SK-N-MC (cell line): ENCODE measurements at regions not wholly inside any gene's neighbourhood (a gene's known extent, or its start where the extent isn't known, plus 50 kb on each side); places are given as distances from the start of the nearest gene placed in this dataset.

Source experiments
- DNase-seq: peaks from one replicate; pipeline ENCODE4 v3.0.0-alpha.2; 2011; ENCODE audit warnings: low read depth, low spot score
- H3K27ac ChIP-seq: fragments of 200-600 bp; sonication (generic); 2 replicates; pipeline ENCODE4 v1.5.1; 2016; ENCODE audit warnings: mixed run types
- H3K36me3 ChIP-seq: fragments of 200-600 bp; sonication (generic); 2 replicates; pipeline ENCODE4 v1.6.1; 2017; ENCODE audit warnings: antibody characterized with exemption, low read length, mixed read lengths; ENCODE audit not compliant: insufficient read depth
- H3K4me3 ChIP-seq: fragments of 200-600 bp; sonication (generic); 2 replicates; pipeline ENCODE4 v1.5.1; 2016
- H3K9ac ChIP-seq: fragments of 200-600 bp; sonication (generic); 2 replicates; pipeline ENCODE4 v1.8.0; 2017; ENCODE audit warnings: mixed run types, mixed read lengths; ENCODE audit not compliant: insufficient read length
- H3K9me3 ChIP-seq: fragments of 200-600 bp; sonication (generic); 2 replicates; pipeline ENCODE4 v1.6.1; 2017; ENCODE audit warnings: low read depth, mild to moderate bottlenecking, antibody characterized with exemption, low read length, moderate library complexity, mixed read lengths
- EZH2 ChIP-seq: fragments of 200-600 bp; sonication (generic); IDR thresholded peaks from one replicate; pipeline ENCODE4 v1.6.1; 2017; ENCODE audit warnings: antibody characterized with exemption
- FOXP2 ChIP-seq: optimal IDR thresholded peaks from 2 replicates; pipeline ENCODE3; 2011; ENCODE audit warnings: mild to moderate bottlenecking, moderate library complexity; ENCODE audit not compliant: insufficient read depth; ENCODE audit errors: extremely low read length, control extremely low read depth
- POLR2AphosphoS5 ChIP-seq: IDR thresholded peaks from 2 replicates; pipeline ENCODE4 v1.6.1; 2012; ENCODE audit warnings: mild to moderate bottlenecking, low read depth, low read length, borderline replicate concordance

DNA sequence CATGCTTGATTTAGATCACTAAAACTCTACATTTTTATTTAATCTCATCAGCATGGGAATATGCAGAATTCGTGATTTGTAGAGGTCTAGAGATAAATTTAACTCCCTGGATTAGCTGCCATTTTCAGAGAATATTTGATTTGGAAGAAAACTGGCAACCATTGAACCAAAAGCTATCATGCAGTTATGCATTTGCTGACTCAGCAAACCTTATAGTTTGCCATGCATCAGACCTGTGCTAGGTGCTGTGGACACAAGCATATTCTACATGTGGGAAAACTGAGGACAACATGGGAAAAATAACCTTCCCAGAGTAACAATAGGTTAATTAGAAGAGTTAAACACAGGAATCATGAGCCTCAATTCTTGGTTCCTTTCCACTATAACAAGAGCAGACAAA, 54.7 kb upstream of the TP63 start:
- Histone ChIP-seq H3K9me3 (peaks cover 6% of the 10 kb centered on the region; the same call in 1 of the 2 replicates), H3K9ac (peak overlapping the region; percentile 62), H3K27ac (peak overlapping the region; percentile 93), H3K4me3 (peak overlapping the region; percentile 9; the same call in 1 of the 2 replicates), H3K36me3 (peaks cover 7% of the 10 kb centered on the region; the same call in 1 of the 2 replicates)
- no peak for DNase-seq
- TF ChIP-seq EZH2, result no peak
- no peak for TF ChIP-seq POLR2AphosphoS5
- no peak for TF ChIP-seq FOXP2

DNA sequence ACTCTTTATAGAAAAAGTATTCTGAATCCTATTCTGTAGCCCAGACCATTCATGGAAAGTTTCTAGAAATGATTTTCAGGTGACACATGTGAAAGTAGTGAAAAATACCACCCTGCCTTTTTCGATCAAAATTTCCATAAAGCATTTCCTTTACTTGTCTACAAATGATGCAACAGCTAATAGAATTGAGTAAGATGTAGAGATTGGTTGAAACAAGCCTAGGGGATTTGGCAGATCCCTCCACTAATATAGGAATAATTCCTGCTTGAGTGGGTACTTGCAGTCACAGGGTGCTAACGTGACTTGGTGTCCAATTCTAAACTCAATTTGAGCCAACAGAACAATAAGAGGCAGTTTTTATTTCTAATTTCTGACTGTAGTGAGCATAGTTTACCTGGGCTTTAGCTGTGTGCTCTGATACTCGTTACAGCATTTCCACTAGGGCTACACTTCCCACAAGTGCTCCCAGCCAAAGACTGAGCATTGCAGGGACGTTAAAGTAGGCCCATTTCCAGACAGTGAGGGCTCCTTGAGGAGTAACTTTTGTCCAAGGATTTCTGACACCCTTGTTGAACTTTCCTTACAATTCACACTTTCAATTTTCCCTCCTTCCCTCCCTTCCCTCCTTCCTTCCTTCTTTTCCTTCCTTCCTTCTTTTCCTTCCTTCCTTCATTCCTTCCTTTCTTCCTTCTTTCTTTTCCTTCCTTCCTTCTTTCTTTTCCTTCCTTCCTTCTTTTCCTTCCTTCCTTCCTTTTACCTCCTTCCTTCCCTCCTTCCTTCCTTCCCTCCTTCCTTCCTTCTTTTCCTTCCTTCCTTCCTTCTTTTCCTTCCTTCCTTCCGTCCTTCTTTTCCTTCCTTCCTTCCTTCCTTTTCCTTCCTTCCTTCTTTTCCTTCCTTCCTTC, 53.9 kb upstream of the TP63 start:
- Histone ChIP-seq H3K9ac (peak overlapping the region; percentile 62), H3K9me3 (peaks cover 6% of the 10 kb centered on the region; the same call in 1 of the 2 replicates), H3K36me3 (peaks cover 7% of the 10 kb centered on the region; the same call in 1 of the 2 replicates), H3K4me3 (peak overlapping the region; percentile 9; the same call in 1 of the 2 replicates), H3K27ac (peak overlapping the region; percentile 93)
- DNase-seq, result peak; percentile 66
- TF ChIP-seq FOXP2, result no peak
- TF ChIP-seq EZH2, result no peak
- TF ChIP-seq POLR2AphosphoS5, result no peak

GRCh38 chr3:189580190-189580589, 51.0 kb upstream of the TP63 start:
- H3K27ac ChIP-seq, result no peak overlapping the region
- TF ChIP-seq EZH2, result no peak
- TF ChIP-seq FOXP2, result no peak
- TF ChIP-seq POLR2AphosphoS5, result no peak
- no peak for DNase-seq

More at GRCh38 chr3:189580190-189580589, 51.0 kb upstream of the TP63 start:
- Histone ChIP-seq H3K36me3 (peaks cover 7% of the 10 kb centered on the region; the same call in 1 of the 2 replicates), H3K9me3 (peaks cover 6% of the 10 kb centered on the region; the same call in 1 of the 2 replicates), H3K9ac (no peak overlapping the region), H3K4me3 (no peak overlapping the region)
